IPS-15b (cell line): ENCODE measurements at regions not wholly inside any gene's neighbourhood (a gene's known extent, or its start where the extent isn't known, plus 50 kb on each side); places are given as distances from the start of the nearest gene placed in this dataset.

Source experiments
- H3K27me3 ChIP-seq: one replicate; pipeline ENCODE4 v1.6.1; 2013; ENCODE audit warnings: low read length; ENCODE audit not compliant: control insufficient read depth, insufficient read depth
- H3K36me3 ChIP-seq: one replicate; pipeline ENCODE4 v1.6.1; 2013; ENCODE audit warnings: low read length; ENCODE audit not compliant: control insufficient read depth, insufficient read depth
- H3K4me1 ChIP-seq: one replicate; pipeline ENCODE4 v1.6.1; 2013; ENCODE audit warnings: mild to moderate bottlenecking, low read length; ENCODE audit not compliant: control insufficient read depth, insufficient read depth
- H3K4me3 ChIP-seq: one replicate; pipeline ENCODE4 v1.5.1; 2013; ENCODE audit warnings: low read depth, low read length
- H3K9ac ChIP-seq: one replicate; pipeline ENCODE4 v1.6.1; 2013; ENCODE audit warnings: low read depth, mild to moderate bottlenecking, low read length
- H3K9me3 ChIP-seq: one replicate; pipeline ENCODE4 v1.6.1; 2013; ENCODE audit warnings: mild to moderate bottlenecking, low read length; ENCODE audit not compliant: control insufficient read depth, insufficient read depth

GRCh38 chr14:82549306-82549990 lies 1015.8 kb upstream of the SEL1L start:
- H3K36me3 ChIP-seq = no peaks in the 10 kb centered on the region
- no peaks in the 10 kb centered on the region for H3K27me3 ChIP-seq
- H3K4me3 ChIP-seq = no peak overlapping the region
- H3K9me3 ChIP-seq = no peaks in the 10 kb centered on the region
- no peak overlapping the region for H3K9ac ChIP-seq
- no peaks in the 10 kb centered on the region for H3K4me1 ChIP-seq

GRCh38 chr14:82562881-82563280 lies 1029.2 kb upstream of the SEL1L start:
- Histone ChIP-seq H3K27me3 (no peaks in the 10 kb centered on the region), H3K4me1 (no peaks in the 10 kb centered on the region), H3K36me3 (no peaks in the 10 kb centered on the region), H3K9ac (no peak overlapping the region), H3K4me3 (no peak overlapping the region), H3K9me3 (no peaks in the 10 kb centered on the region)

DNA sequence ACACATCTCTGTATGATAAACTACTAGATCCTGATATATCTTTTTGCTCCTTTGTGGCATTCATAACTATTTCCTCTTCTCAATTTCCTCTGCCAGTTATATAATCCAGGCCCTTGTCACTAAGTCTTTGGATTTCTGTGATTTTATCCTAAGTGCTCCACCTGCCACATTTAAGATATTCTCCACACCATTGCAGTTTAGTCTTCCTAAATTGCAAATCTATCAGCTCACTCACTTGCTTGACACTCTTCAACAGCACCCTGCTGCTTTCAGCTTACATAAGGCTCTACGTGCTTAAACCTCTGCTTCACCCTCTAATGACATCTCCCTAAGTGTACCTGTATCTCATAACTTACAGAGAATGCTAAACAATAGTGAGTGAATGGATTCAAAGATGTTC lies 1032.2 kb upstream of the SEL1L start:
- Histone ChIP-seq H3K27me3 (no peaks in the 10 kb centered on the region), H3K4me3 (no peak overlapping the region), H3K36me3 (no peaks in the 10 kb centered on the region), H3K9ac (no peak overlapping the region), H3K4me1 (no peaks in the 10 kb centered on the region), H3K9me3 (no peaks in the 10 kb centered on the region)

DNA sequence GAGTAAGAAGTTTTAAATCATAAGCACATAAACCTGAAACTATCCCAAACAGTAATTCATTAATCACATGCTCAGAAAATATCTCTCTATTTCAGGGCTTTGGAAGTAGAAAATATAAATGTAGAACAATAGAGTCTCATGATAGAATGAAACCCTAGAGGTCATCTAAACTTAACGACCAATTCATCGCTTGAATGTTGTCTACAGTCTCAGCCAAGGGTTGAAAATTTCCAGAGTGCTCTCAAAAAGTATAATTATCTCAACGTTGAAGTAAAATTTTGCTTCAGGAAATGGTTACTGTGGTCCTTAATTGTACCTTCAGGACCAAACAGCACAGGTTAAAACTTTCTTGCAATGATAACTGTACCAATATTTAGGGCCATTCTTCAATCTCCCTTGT lies 1053.6 kb upstream of the SEL1L start:
- no peaks in the 10 kb centered on the region for H3K4me1 ChIP-seq
- H3K9me3 ChIP-seq = no peaks in the 10 kb centered on the region
- no peaks in the 10 kb centered on the region for H3K36me3 ChIP-seq
- H3K9ac ChIP-seq = no peak overlapping the region
- no peaks in the 10 kb centered on the region for H3K27me3 ChIP-seq
- H3K4me3 ChIP-seq = no peak overlapping the region

DNA sequence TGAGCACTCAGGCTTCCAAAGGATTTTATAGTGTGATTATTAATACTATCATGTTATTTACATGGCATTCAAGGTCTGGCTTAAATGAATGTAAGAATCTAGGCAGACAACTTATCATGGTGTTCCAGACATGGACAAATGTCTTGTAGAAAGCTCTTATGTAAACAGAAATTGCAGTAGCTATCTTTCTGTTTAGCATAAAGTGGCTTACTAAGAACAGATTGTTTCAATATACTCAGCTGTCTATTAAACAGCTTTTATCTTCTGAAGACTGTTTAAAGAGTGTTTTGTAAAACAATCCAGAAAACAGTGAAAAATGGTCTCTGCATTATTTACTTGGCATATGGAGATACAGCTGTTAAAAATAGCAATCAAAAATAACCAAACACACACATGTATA lies 1061.8 kb upstream of the SEL1L start:
- no peaks in the 10 kb centered on the region for H3K4me1 ChIP-seq

DNA sequence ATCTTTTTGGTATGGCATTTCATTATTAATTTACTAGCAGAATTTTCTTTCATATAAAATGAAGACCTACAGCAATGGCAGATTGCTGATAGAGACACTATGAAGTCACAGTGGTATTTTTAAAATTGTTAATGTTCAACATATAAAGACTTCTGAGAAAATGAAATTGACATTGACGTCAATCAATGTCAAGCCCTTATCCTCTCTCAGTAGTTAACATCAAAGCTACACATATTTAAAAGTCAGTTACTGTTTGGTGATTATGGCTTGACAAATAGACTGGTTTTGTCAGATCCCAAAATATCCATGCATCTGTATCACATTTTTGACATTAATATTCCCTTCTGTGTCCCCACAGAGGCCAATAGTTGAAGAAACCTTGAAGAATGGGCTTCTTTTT lies 1069.1 kb upstream of the SEL1L start:
- Histone ChIP-seq H3K36me3 (no peaks in the 10 kb centered on the region), H3K27me3 (no peaks in the 10 kb centered on the region), H3K9me3 (no peaks in the 10 kb centered on the region), H3K4me1 (no peaks in the 10 kb centered on the region), H3K9ac (no peak overlapping the region), H3K4me3 (no peak overlapping the region)

More for the DNA sequence above, 1061.8 kb upstream of the SEL1L start:
- Histone ChIP-seq H3K9ac (no peak overlapping the region), H3K27me3 (no peaks in the 10 kb centered on the region), H3K36me3 (no peaks in the 10 kb centered on the region), H3K4me3 (no peak overlapping the region), H3K9me3 (no peaks in the 10 kb centered on the region)

- Histone ChIP-seq H3K4me3 (no peak overlapping the region), H3K27me3 (no peaks in the 10 kb centered on the region), H3K4me1 (no peaks in the 10 kb centered on the region), H3K9me3 (no peaks in the 10 kb centered on the region), H3K36me3 (no peaks in the 10 kb centered on the region), H3K9ac (no peak overlapping the region)
Observed at GRCh38 chr14:82604819-82605218, 1071.2 kb upstream of the SEL1L start.

GRCh38 chr14:82621881-82622450 lies 1088.3 kb upstream of the SEL1L start:
- Histone ChIP-seq H3K9ac (no peak overlapping the region), H3K4me3 (no peak overlapping the region), H3K4me1 (no peaks in the 10 kb centered on the region), H3K9me3 (no peaks in the 10 kb centered on the region), H3K27me3 (no peaks in the 10 kb centered on the region), H3K36me3 (no peaks in the 10 kb centered on the region)

- Histone ChIP-seq H3K36me3 (no peaks in the 10 kb centered on the region), H3K4me1 (no peaks in the 10 kb centered on the region), H3K9ac (no peak overlapping the region), H3K4me3 (no peak overlapping the region), H3K9me3 (no peaks in the 10 kb centered on the region), H3K27me3 (no peaks in the 10 kb centered on the region)
Observed at GRCh38 chr14:82626156-82627066, 1092.8 kb upstream of the SEL1L start.

GRCh38 chr14:82635915-82636314 lies 1102.3 kb upstream of the SEL1L start:
- H3K9me3 ChIP-seq = no peaks in the 10 kb centered on the region
- no peaks in the 10 kb centered on the region for H3K36me3 ChIP-seq
- H3K4me1 ChIP-seq = no peaks in the 10 kb centered on the region
- H3K4me3 ChIP-seq = no peak overlapping the region
- H3K27me3 ChIP-seq = no peaks in the 10 kb centered on the region
- no peak overlapping the region for H3K9ac ChIP-seq

GRCh38 chr14:82636426-82636825 lies 1102.8 kb upstream of the SEL1L start:
- no peak overlapping the region for H3K4me3 ChIP-seq
- H3K36me3 ChIP-seq = no peaks in the 10 kb centered on the region
- H3K9me3 ChIP-seq = no peaks in the 10 kb centered on the region
- H3K27me3 ChIP-seq = no peaks in the 10 kb centered on the region
- H3K9ac ChIP-seq = no peak overlapping the region
- no peaks in the 10 kb centered on the region for H3K4me1 ChIP-seq
